ENCODE measurements at regions not wholly inside any gene's neighbourhood (a gene's known extent, or its start where the extent isn't known, plus 50 kb on each side); places are given as distances from the start of the nearest gene placed in this dataset.

DNA sequence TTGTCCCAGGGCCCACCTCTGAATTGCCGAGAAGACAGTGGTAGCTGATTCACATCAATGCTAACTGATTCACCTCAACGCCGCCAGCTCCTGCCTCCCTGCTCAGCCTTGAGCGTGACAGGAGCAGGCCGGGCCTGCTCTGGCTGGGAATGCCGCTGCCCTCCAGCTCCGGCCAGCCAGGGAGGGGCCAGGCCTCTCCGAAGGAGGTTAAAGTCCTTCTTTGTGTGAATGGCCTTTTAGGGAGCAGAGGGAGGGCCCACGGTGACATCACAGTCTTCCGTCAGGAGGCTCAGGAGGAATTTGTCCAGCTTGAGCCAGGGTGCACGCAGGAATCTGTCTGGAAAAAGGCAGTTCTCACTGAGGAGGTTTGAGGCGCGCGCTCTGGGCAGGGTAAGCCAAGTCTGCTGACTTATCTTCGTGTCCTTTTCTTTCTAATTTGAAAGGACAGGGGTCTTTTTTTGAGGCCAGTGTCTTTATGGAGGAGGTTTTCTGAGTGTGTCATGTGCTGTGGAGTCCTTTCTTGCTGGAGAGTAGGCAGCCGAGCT is 82.7 kb downstream of the C9orf152 start (continued):
- TF ChIP-seq STAG1 (CRISPR knock-in tag; IDR thresholded peaks at IDR 0.05): 0 out of 2 replicates have a peak, but pooled peaks have one; percentile 3
- TF ChIP-seq ZNF703 (CRISPR knock-in tag; IDR thresholded peaks at IDR 0.05; ENCODE audit: borderline replicate concordance): no peak
- no peak for TF ChIP-seq SRSF1 (optimal IDR thresholded peaks at IDR 0.05; ENCODE audit: low read depth, low read length)
- TF ChIP-seq, protein P1, sequence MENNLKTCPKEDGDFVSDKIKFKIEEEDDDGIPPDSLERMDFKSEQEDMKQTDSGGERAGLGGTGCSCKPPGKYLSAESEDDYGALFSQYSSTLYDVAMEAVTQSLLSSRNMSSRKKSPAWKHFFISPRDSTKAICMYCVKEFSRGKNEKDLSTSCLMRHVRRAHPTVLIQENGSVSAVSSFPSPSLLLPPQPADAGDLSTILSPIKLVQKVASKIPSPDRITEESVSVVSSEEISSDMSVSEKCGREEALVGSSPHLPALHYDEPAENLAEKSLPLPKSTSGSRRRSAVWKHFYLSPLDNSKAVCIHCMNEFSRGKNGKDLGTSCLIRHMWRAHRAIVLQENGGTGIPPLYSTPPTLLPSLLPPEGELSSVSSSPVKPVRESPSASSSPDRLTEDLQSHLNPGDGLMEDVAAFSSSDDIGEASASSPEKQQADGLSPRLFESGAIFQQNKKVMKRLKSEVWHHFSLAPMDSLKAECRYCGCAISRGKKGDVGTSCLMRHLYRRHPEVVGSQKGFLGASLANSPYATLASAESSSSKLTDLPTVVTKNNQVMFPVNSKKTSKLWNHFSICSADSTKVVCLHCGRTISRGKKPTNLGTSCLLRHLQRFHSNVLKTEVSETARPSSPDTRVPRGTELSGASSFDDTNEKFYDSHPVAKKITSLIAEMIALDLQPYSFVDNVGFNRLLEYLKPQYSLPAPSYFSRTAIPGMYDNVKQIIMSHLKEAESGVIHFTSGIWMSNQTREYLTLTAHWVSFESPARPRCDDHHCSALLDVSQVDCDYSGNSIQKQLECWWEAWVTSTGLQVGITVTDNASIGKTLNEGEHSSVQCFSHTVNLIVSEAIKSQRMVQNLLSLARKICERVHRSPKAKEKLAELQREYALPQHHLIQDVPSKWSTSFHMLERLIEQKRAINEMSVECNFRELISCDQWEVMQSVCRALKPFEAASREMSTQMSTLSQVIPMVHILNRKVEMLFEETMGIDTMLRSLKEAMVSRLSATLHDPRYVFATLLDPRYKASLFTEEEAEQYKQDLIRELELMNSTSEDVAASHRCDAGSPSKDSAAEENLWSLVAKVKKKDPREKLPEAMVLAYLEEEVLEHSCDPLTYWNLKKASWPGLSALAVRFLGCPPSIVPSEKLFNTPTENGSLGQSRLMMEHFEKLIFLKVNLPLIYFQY (CRISPR knock-in tag; IDR thresholded peaks at IDR 0.05; ENCODE audit: borderline replicate concordance): 0 out of 2 replicates have a peak, but pooled peaks have one; percentile 38
- TF ChIP-seq, protein P2, sequence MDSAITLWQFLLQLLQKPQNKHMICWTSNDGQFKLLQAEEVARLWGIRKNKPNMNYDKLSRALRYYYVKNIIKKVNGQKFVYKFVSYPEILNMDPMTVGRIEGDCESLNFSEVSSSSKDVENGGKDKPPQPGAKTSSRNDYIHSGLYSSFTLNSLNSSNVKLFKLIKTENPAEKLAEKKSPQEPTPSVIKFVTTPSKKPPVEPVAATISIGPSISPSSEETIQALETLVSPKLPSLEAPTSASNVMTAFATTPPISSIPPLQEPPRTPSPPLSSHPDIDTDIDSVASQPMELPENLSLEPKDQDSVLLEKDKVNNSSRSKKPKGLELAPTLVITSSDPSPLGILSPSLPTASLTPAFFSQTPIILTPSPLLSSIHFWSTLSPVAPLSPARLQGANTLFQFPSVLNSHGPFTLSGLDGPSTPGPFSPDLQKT (CRISPR knock-in tag; IDR thresholded peaks at IDR 0.05; ENCODE audit: borderline replicate concordance): no peak
- no peak for TF ChIP-seq SMARCC2 (IDR thresholded peaks at IDR 0.05)
- TF ChIP-seq PLRG1 (conservative IDR thresholded peaks at IDR 0.05): no peak
- no peak for TF ChIP-seq ZNF883 (CRISPR knock-in tag; IDR thresholded peaks at IDR 0.05; ENCODE audit: not compliant biosample characterization)
- TF ChIP-seq, protein P3, sequence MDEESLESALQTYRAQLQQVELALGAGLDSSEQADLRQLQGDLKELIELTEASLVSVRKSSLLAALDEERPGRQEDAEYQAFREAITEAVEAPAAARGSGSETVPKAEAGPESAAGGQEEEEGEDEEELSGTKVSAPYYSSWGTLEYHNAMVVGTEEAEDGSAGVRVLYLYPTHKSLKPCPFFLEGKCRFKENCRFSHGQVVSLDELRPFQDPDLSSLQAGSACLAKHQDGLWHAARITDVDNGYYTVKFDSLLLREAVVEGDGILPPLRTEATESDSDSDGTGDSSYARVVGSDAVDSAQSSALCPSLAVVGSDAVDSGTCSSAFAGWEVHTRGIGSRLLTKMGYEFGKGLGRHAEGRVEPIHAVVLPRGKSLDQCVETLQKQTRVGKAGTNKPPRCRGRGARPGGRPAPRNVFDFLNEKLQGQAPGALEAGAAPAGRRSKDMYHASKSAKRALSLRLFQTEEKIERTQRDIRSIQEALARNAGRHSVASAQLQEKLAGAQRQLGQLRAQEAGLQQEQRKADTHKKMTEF (CRISPR knock-in tag; IDR thresholded peaks at IDR 0.05): no peak; the same call in 1 of the 2 replicates
- peak; percentile 37; the same call in 1 of the 2 replicates for TF ChIP-seq MEIS1 (CRISPR knock-in tag; IDR thresholded peaks at IDR 0.05; ENCODE audit: borderline replicate concordance)
- peak; percentile 93 for TF ChIP-seq SALL1 (CRISPR knock-in tag; IDR thresholded peaks at IDR 0.05)
- TF ChIP-seq, protein P4, sequence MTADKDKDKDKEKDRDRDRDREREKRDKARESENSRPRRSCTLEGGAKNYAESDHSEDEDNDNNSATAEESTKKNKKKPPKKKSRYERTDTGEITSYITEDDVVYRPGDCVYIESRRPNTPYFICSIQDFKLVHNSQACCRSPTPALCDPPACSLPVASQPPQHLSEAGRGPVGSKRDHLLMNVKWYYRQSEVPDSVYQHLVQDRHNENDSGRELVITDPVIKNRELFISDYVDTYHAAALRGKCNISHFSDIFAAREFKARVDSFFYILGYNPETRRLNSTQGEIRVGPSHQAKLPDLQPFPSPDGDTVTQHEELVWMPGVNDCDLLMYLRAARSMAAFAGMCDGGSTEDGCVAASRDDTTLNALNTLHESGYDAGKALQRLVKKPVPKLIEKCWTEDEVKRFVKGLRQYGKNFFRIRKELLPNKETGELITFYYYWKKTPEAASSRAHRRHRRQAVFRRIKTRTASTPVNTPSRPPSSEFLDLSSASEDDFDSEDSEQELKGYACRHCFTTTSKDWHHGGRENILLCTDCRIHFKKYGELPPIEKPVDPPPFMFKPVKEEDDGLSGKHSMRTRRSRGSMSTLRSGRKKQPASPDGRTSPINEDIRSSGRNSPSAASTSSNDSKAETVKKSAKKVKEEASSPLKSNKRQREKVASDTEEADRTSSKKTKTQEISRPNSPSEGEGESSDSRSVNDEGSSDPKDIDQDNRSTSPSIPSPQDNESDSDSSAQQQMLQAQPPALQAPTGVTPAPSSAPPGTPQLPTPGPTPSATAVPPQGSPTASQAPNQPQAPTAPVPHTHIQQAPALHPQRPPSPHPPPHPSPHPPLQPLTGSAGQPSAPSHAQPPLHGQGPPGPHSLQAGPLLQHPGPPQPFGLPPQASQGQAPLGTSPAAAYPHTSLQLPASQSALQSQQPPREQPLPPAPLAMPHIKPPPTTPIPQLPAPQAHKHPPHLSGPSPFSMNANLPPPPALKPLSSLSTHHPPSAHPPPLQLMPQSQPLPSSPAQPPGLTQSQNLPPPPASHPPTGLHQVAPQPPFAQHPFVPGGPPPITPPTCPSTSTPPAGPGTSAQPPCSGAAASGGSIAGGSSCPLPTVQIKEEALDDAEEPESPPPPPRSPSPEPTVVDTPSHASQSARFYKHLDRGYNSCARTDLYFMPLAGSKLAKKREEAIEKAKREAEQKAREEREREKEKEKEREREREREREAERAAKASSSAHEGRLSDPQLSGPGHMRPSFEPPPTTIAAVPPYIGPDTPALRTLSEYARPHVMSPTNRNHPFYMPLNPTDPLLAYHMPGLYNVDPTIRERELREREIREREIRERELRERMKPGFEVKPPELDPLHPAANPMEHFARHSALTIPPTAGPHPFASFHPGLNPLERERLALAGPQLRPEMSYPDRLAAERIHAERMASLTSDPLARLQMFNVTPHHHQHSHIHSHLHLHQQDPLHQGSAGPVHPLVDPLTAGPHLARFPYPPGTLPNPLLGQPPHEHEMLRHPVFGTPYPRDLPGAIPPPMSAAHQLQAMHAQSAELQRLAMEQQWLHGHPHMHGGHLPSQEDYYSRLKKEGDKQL (CRISPR knock-in tag; IDR thresholded peaks at IDR 0.05; ENCODE audit: low read depth): 0 out of 2 replicates have a peak, but pooled peaks have one; percentile 35
- TF ChIP-seq, protein P5, sequence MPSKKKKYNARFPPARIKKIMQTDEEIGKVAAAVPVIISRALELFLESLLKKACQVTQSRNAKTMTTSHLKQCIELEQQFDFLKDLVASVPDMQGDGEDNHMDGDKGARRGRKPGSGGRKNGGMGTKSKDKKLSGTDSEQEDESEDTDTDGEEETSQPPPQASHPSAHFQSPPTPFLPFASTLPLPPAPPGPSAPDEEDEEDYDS (CRISPR knock-in tag; IDR thresholded peaks at IDR 0.05): peak; percentile 80
- TF ChIP-seq ZNF205 (CRISPR knock-in tag; IDR thresholded peaks at IDR 0.05): peak; percentile 71; the same call in 1 of the 2 replicates
- TF ChIP-seq SKI (IDR thresholded peaks at IDR 0.05; ENCODE audit: partially characterized antibody): peak; percentile 81
- TF ChIP-seq CBFB (CRISPR knock-in tag; IDR thresholded peaks at IDR 0.05): 0 out of 2 replicates have a peak, but pooled peaks have one; percentile 47
- 0 out of 2 replicates have a peak, but pooled peaks have one; percentile 62 for TF ChIP-seq ZNF274 (CRISPR knock-in tag; IDR thresholded peaks at IDR 0.05)
